WERI-Rb-1 (cell line): ENCODE measurements at regions not wholly inside any gene's neighbourhood (a gene's known extent, or its start where the extent isn't known, plus 50 kb on each side); places are given as distances from the start of the nearest gene placed in this dataset.
"Not testable (repeated sequence)": the region's sequence is repeated elsewhere in the genome, so short reads cannot be mapped to it uniquely, and the experiment has no call there.

Experiments
- DNase-seq: peaks from one replicate; pipeline ENCODE4 v3.0.0-alpha.2; 2020
- H3K27ac ChIP-seq: fragments of 250-450 bp; sonication (Bioruptor Pico); 2 replicates; pipeline ENCODE4 v1.5.1; 2020; ENCODE audit warnings: mild to moderate bottlenecking, moderate library complexity
- H3K27me3 ChIP-seq: fragments of 250-450 bp; sonication (Bioruptor Pico); 2 replicates; pipeline ENCODE4 v1.5.1; 2021; ENCODE audit warnings: mild to moderate bottlenecking, low read depth, moderate library complexity; ENCODE audit not compliant: insufficient read depth, severe bottlenecking
- H3K36me3 ChIP-seq: fragments of 250-450 bp; sonication (Bioruptor Pico); 2 replicates; pipeline ENCODE4 v1.5.1; 2020; ENCODE audit warnings: mild to moderate bottlenecking, moderate library complexity
- H3K4me3 ChIP-seq: 2 replicates; pipeline ENCODE4 v1.5.1; 2011; ENCODE audit warnings: low read depth, mild to moderate bottlenecking, control low read depth, low read length
- H3K9me3 ChIP-seq: fragments of 250-450 bp; sonication (Bioruptor Pico); 2 replicates; pipeline ENCODE4 v1.5.1; 2021; ENCODE audit warnings: mild to moderate bottlenecking, moderate library complexity; ENCODE audit not compliant: severe bottlenecking
- CTCF ChIP-seq: IDR thresholded peaks from 2 replicates; pipeline ENCODE4 v1.5.1; 2011; ENCODE audit warnings: low read depth, mild to moderate bottlenecking, control low read depth, inconsistent platforms, low read length

DNA sequence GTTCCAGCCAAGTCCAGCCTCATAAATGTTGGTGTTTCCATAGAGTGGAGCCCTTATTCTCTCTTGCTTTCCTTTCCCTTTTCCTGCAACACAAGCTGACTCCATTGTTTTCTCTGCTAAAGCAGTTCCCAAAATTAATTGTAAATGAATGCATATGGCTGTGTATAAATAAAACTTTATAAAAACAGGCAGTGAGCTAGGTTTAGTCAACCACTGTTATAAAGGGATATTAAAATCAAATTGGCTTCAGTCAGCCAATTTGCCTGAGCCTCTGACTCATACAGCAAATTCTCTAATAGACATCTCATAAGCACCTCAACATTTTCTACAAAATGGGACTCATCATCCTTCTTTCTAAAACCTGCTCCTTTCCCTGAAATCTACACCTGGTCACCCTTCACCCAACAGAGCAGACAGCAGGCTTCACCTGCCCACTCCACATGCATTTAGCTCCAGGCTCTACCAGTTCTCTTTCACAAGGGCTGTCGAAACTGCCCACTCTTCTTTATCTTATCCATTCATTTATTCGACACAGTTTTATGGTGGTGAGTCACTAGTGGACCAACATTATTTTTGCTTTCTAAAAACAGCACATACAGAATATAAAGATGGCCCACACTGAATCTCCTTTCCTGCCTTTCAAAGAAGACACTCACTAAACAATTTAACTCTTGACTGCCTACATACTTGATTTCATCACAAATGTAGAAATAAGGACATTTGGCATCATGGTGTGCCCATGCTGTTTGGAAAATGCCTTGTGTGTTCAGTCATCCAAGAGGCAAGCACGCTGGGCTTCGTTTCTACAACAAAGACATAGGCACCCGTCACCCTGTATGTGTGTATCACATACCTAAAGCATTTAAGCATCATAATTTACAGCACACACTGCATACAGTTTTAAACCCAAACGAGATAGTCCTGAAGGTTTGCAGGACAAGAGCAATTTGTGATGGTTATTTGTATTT is 74.6 kb upstream of the C7orf33 start:
- no peak for TF ChIP-seq CTCF
- H3K4me3 ChIP-seq: no peak overlapping the region
- H3K27me3 ChIP-seq: no peaks in the 10 kb centered on the region
- no peaks in the 10 kb centered on the region for H3K36me3 ChIP-seq
- peaks cover 2% of the 10 kb centered on the region for H3K9me3 ChIP-seq
- no peak for DNase-seq
- H3K27ac ChIP-seq: no peak overlapping the region

DNA sequence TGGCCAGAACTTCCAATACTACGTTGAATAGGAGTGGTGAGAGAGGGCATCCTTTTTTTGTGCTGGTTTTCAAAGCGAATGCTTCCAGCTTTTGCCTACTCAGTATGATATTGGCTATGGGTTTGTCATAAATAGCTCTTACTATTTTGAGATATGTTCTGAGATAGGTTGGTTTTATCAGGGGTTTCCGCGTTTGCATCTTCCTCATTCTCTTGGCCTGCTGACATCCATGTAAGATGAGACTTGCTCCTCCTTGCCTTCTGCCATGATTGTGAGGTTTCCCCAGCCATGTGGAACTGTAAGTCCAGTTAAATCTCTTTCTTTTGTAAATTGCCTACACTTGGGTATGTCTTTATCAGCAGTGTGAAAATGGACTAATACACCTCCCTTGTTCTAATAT is 71.2 kb upstream of the C7orf33 start:
- not testable (repeated sequence) for H3K36me3 ChIP-seq, H3K27ac ChIP-seq, H3K27me3 ChIP-seq, H3K9me3 ChIP-seq, H3K4me3 ChIP-seq, DNase-seq

- peaks cover 2% of the 10 kb centered on the region for H3K9me3 ChIP-seq
- H3K4me3 ChIP-seq: no peak overlapping the region
- H3K36me3 ChIP-seq: no peaks in the 10 kb centered on the region
- H3K27me3 ChIP-seq: no peaks in the 10 kb centered on the region
- DNase-seq: peak; percentile 24
- no peak overlapping the region for H3K27ac ChIP-seq
- TF ChIP-seq CTCF: no peak
Measured at GRCh38 chr7:148521271-148521670, 69.3 kb upstream of the C7orf33 start.

- H3K27me3 ChIP-seq: no peaks in the 10 kb centered on the region
- no peak for TF ChIP-seq CTCF
- no peaks in the 10 kb centered on the region for H3K9me3 ChIP-seq
- H3K36me3 ChIP-seq: no peaks in the 10 kb centered on the region
- DNase-seq: no peak
- no peak overlapping the region for H3K27ac ChIP-seq
- no peak overlapping the region for H3K4me3 ChIP-seq
Measured at GRCh38 chr7:148523550-148523949, 67.0 kb upstream of the C7orf33 start.

GRCh38 chr7:148524479-148525224 is 65.9 kb upstream of the C7orf33 start:
- DNase-seq: no peak
- Histone ChIP-seq H3K27me3 (no peaks in the 10 kb centered on the region), H3K4me3 (no peak overlapping the region), H3K9me3 (no peaks in the 10 kb centered on the region), H3K27ac (no peak overlapping the region), H3K36me3 (no peaks in the 10 kb centered on the region)
- no peak for TF ChIP-seq CTCF

- peak; percentile 90 for DNase-seq
- no peak overlapping the region for H3K27ac ChIP-seq
- no peak overlapping the region for H3K4me3 ChIP-seq
- H3K9me3 ChIP-seq: no peaks in the 10 kb centered on the region
- no peaks in the 10 kb centered on the region for H3K27me3 ChIP-seq
- TF ChIP-seq CTCF: peak; percentile 91
- no peaks in the 10 kb centered on the region for H3K36me3 ChIP-seq
Measured at GRCh38 chr7:148527717-148528168, 62.8 kb upstream of the C7orf33 start.
